ENCODE measurements at regions not wholly inside any gene's neighbourhood (a gene's known extent, or its start where the extent isn't known, plus 50 kb on each side); places are given as distances from the start of the nearest gene placed in this dataset.

DNA sequence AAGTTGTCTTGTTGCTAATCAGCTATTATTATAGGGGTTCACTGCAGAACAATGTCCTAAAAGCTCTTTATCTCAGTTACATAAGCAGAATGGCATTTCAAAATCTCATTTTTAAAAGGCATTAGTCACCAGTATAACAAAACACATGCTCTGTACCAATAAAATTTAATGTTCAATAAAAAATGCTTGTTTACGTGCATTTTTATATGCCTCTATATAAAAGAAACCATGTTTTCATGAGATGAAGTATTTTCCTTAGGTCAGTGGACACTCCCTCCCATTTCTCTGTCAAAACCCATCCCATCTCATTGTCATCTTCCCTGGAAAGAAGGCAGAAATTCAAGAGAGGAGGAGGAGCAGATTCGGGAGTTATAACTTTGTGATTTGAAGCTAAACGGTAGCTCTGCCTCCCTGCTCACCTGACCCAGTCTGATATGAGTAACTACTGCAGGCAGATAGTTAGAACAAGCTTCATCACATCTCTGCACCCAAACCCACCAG lies 231.9 kb upstream of the SIX2 start:
- Histone ChIP-seq H3K4me3 (no peak overlapping the region), H3K36me3 (no peaks in the 10 kb centered on the region), H3K9me3 (no peaks in the 10 kb centered on the region), H3K4me1 (ENCODE audit: insufficient read depth) (peaks cover 3% of the 10 kb centered on the region), H3K27ac (no peak overlapping the region), H3K27me3 (no peaks in the 10 kb centered on the region)
- TF ChIP-seq POLR2A (IDR thresholded peaks at IDR 0.05): no peak
- TF ChIP-seq, protein P1, sequence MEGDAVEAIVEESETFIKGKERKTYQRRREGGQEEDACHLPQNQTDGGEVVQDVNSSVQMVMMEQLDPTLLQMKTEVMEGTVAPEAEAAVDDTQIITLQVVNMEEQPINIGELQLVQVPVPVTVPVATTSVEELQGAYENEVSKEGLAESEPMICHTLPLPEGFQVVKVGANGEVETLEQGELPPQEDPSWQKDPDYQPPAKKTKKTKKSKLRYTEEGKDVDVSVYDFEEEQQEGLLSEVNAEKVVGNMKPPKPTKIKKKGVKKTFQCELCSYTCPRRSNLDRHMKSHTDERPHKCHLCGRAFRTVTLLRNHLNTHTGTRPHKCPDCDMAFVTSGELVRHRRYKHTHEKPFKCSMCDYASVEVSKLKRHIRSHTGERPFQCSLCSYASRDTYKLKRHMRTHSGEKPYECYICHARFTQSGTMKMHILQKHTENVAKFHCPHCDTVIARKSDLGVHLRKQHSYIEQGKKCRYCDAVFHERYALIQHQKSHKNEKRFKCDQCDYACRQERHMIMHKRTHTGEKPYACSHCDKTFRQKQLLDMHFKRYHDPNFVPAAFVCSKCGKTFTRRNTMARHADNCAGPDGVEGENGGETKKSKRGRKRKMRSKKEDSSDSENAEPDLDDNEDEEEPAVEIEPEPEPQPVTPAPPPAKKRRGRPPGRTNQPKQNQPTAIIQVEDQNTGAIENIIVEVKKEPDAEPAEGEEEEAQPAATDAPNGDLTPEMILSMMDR (IDR thresholded peaks at IDR 0.05): no peak
- no peak for TF ChIP-seq EP300 (IDR thresholded peaks at IDR 0.05)
- 25 to 31% (median 28%) methylated on average over 3 of the region's 3 CpGs for WGBS, 3 donors
- intact Hi-C loops (cut with DNase I): no loop called here
- no peak for DNase-seq

DNA sequence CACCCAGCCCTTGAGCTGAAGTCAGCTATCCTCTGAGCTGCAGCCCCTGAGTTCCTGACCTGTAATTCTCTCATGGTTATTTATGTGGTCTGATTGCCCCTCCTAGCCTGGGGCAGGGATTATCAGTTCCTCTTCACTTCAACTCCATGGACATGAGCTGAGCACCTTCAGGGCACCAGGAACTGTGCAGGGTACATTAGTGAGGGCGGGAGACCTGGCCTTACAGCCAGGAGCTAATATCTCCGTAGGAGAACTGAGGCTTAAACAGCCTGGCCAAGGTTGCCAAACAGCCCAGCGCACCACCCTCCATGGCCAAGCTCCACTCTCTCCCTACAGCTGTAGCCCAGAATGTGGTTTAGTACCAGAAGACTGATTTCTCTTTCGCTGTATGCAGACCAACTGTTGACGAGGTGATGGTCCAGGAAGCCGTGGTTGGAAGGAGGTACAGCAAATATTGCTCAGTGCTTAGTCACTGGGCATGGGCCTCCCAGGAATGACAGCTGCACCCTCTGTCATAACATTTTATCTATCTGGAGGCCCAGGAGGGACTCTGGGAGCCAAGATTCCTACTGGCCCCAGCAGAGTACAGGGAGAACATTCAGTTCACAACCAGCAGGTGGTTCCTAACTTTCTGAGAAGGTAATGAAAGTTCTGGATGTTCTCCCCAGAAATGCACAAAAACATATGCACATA lies 228.7 kb upstream of the SIX2 start:
- TF ChIP-seq EP300 (IDR thresholded peaks at IDR 0.05): no peak
- TF ChIP-seq POLR2A (IDR thresholded peaks at IDR 0.05): no peak
- 68 to 87% (median 82%) methylated on average over 6 of the region's 6 CpGs for WGBS, 3 donors
- Histone ChIP-seq H3K27ac (no peak overlapping the region), H3K4me3 (no peak overlapping the region), H3K4me1 (ENCODE audit: insufficient read depth) (peaks cover 3% of the 10 kb centered on the region), H3K9me3 (no peaks in the 10 kb centered on the region), H3K27me3 (no peaks in the 10 kb centered on the region), H3K36me3 (no peaks in the 10 kb centered on the region)
- intact Hi-C loops (cut with DNase I): no loop called here
- DNase-seq: no peak

DNA sequence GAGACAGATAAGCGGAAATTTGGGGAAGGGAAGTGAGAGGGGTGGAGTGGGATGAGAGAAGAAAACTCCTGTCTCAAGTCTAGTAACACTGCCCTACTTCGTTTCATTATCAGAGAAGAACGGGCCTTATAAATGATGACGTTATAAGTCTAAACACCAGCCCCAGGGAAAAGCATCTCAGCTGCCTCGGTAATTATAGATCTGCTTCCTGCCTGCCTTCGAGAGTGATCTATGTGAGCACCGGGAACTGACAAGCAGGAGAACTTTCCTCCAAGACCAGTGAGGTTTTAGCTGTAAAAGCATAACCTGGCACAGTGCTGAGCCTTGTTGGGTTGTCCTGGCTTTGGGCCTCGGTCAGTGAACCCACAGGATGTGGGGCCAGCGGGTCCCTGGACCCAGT lies 227.9 kb upstream of the SIX2 start:
- Histone ChIP-seq H3K27me3 (no peaks in the 10 kb centered on the region), H3K9me3 (no peaks in the 10 kb centered on the region), H3K27ac (no peak overlapping the region), H3K4me3 (no peak overlapping the region), H3K36me3 (no peaks in the 10 kb centered on the region), H3K4me1 (ENCODE audit: insufficient read depth) (peaks cover 3% of the 10 kb centered on the region)
- no peak for DNase-seq
- intact Hi-C loops (cut with DNase I): no loop called here
- WGBS, 3 donors: 64 to 71% (median 69%) methylated on average over 9 of the region's 9 CpGs
- TF ChIP-seq EP300 (IDR thresholded peaks at IDR 0.05): no peak

DNA sequence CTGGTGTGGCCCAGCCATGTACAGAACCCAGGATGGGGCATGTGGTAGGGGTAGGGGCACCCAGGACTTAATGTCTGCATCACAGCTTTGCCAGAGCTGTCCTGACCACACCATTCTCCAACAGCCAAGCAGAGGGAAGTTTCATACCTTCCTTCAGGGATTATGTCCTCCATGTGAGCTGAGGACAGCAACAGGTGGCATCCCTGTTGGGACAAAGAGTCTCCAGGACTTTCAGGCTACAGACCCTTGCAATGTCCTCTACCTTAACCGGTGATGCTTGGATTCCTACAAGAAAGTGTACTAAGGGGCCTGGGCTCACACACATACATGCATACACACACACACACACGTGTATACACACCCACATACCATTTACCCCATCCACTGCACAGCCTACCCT lies 227.0 kb upstream of the SIX2 start:
- H3K27ac ChIP-seq: no peak overlapping the region
- TF ChIP-seq POLR2A (IDR thresholded peaks at IDR 0.05): no peak
- TF ChIP-seq, protein P1 (IDR thresholded peaks at IDR 0.05): no peak
- no peak for TF ChIP-seq EP300 (IDR thresholded peaks at IDR 0.05)
- 71 to 89% (median 77%) methylated on average over 2 of the region's 2 CpGs for WGBS, 3 donors
- no peak overlapping the region for H3K4me3 ChIP-seq
- no peaks in the 10 kb centered on the region for H3K36me3 ChIP-seq
- no peak for DNase-seq
- no peaks in the 10 kb centered on the region for H3K9me3 ChIP-seq
- intact Hi-C loops (cut with DNase I): no loop called here
- no peaks in the 10 kb centered on the region for H3K27me3 ChIP-seq
- H3K4me1 ChIP-seq (ENCODE audit: insufficient read depth): peaks cover 1% of the 10 kb centered on the region

DNA sequence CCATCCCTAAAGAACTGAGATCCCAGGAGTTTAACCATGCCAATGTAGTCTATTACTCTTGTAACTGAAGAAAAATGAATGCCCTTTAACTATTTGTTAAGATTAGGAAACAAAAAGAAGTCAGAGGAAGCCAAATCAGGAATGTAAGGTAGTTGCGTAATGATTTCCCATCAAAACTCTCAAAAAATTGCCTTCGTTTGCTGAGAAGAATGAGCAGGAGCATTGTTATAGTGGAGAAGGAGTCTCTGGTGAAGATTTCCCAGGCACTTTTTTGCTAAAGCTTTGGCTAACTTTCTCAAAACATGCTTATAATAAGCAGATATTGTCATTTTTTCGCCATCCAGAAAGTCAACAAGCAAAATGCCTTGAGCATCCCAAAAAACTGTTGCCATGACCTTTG lies 224.0 kb upstream of the SIX2 start:
- no peak for DNase-seq
- WGBS, 3 donors: 17 to 47% (median 21%) methylated on average over 3 of the region's 3 CpGs
- Histone ChIP-seq H3K27ac (no peak overlapping the region), H3K9me3 (no peaks in the 10 kb centered on the region), H3K4me1 (ENCODE audit: insufficient read depth) (no peaks in the 10 kb centered on the region), H3K36me3 (no peaks in the 10 kb centered on the region), H3K27me3 (no peaks in the 10 kb centered on the region), H3K4me3 (no peak overlapping the region)
- TF ChIP-seq, protein P1 (IDR thresholded peaks at IDR 0.05): no peak
- TF ChIP-seq EP300 (IDR thresholded peaks at IDR 0.05) (no peak), POLR2A (IDR thresholded peaks at IDR 0.05) (no peak)
- intact Hi-C loops (cut with DNase I): no loop called here

Measured in ovary (tissue), 7 donors.